HepG2 (cell line): ENCODE measurements at regions not wholly inside any gene's neighbourhood (a gene's known extent, or its start where the extent isn't known, plus 50 kb on each side); places are given as distances from the start of the nearest gene placed in this dataset.

Experiments used
- ATAC-seq: fragments of 200-7000 bp; cut with Tn5 transposase; 3 replicates; pipeline ENCODE4 v1.9.1; 2020; ENCODE audit warnings: mild to moderate bottlenecking, moderate library complexity
- BruUV-seq: library from RNA; stranded (reverse); fragments of 400-500 nt; replicated peaks from 2 replicates; lab custom pipeline; 2021; lab: Mats Ljungman, UMichigan
- CTCF ChIA-PET: fragments of 300-600 bp; formaldehyde crosslinking; extraction: SDS; loops from one replicate; lab custom pipeline; 2021; ENCODE audit warnings: low total read pairs, inconsistent platforms, low intra/inter-chr PET ratio; lab: Yijun Ruan, JAX
- POLR2A ChIA-PET: fragments of 350-600 bp; sonication (Branson Sonifier 250); formaldehyde crosslinking; loops from one replicate; lab custom pipeline; 2020; ENCODE audit warnings: antibody characterized with exemption, inconsistent platforms; lab: Yijun Ruan, JAX
- DNase-seq: peaks from one replicate; pipeline ENCODE4 v3.0.0-alpha.2; 2015; ENCODE audit warnings: low spot score
- FAIRE-seq: peaks from 3 replicates; lab custom pipeline; 2011; peaks lifted over from hg19 to GRCh38; lab: Jason Lieb, UNC
- H2AFZ ChIP-seq: one replicate; pipeline ENCODE4 v1.6.1; 2011; ENCODE audit warnings: low read length, inconsistent platforms
- H3K27ac ChIP-seq: fragments of 300-600 bp; 3 replicates; pipeline ENCODE4 v1.8.0; 2011; ENCODE audit warnings: mixed run types, mild to moderate bottlenecking, mixed read lengths, low read length, inconsistent platforms; ENCODE audit not compliant: insufficient read depth; ENCODE audit errors: extremely low read length
- H3K27me3 ChIP-seq, 2 experiments: fragments of 200-600 bp in 1 of 2; 2 replicates in 1 of 2; 3 replicates in 1 of 2; pipeline versions ENCODE4 v1.6.0 to v1.8.0; 2011; ENCODE audit warnings: low read length in 2 of 2, mild to moderate bottlenecking in 2 of 2, moderate library complexity in 2 of 2, inconsistent platforms in 1 of 2; ENCODE audit not compliant: insufficient read depth in 2 of 2, control insufficient read depth in 1 of 2
- H3K36me3 ChIP-seq, 2 experiments: fragments of 200-600 bp in 1 of 2; replicated peaks in 1 of 2; 2 replicates in 1 of 2; 3 replicates in 1 of 2; pipeline versions ENCODE4 v1.5.1 to v1.8.0; 2011; ENCODE audit warnings: low read length in 2 of 2, inconsistent platforms in 1 of 2; ENCODE audit not compliant: insufficient read depth in 2 of 2, control insufficient read depth in 1 of 2
- H3K4me1 ChIP-seq: 2 replicates; pipeline ENCODE4 v1.5.1; 2012; ENCODE audit warnings: low read length, inconsistent platforms; ENCODE audit not compliant: insufficient read depth
- H3K4me2 ChIP-seq: 2 replicates; pipeline ENCODE4 v1.6.0; 2011; ENCODE audit warnings: low read depth, low read length, inconsistent platforms
- H3K4me3 ChIP-seq, 3 experiments: fragments of 200-600 bp in 1 of 3; sonication (generic), shearing (Covaris generic) in 1 of 3; replicated peaks in 1 of 3; 2 replicates each; pipeline ENCODE4 v1.5.1; 2011 to 2016; ENCODE audit warnings: low read length in 3 of 3, inconsistent platforms in 2 of 3, low read depth in 2 of 3, mild to moderate bottlenecking in 2 of 3, control low read depth in 1 of 3, mixed read lengths in 1 of 3; ENCODE audit not compliant: insufficient read depth in 1 of 3
- H3K79me2 ChIP-seq: one replicate; pipeline ENCODE4 v1.6.1; 2011; ENCODE audit warnings: low read length, inconsistent platforms; ENCODE audit not compliant: insufficient read depth
- H3K9ac ChIP-seq: 2 replicates; pipeline ENCODE4 v1.6.0; 2011; ENCODE audit warnings: mild to moderate bottlenecking, low read depth, low read length, inconsistent platforms; ENCODE audit not compliant: insufficient read depth
- H3K9me3 ChIP-seq: 2 replicates; pipeline ENCODE4 v1.5.1; 2012; ENCODE audit warnings: mild to moderate bottlenecking, low read length
- H4K20me1 ChIP-seq: 2 replicates; pipeline ENCODE4 v1.6.0; 2011; ENCODE audit warnings: inconsistent platforms, mild to moderate bottlenecking, low read length, moderate library complexity; ENCODE audit not compliant: insufficient read depth
- DZIP1 ChIP-seq: sonication (generic); formaldehyde crosslinking; IDR thresholded peaks from 2 replicates; pipeline ENCODE4 v1.5.0; 2020; ENCODE audit warnings: mild to moderate bottlenecking, missing genetic modification reagents
- ELF1 ChIP-seq: sonication (generic); formaldehyde crosslinking; IDR thresholded peaks from 2 replicates; pipeline ENCODE4 v1.4.0; 2020; ENCODE audit warnings: missing genetic modification reagents
- FOSL1 ChIP-seq: sonication (generic); formaldehyde crosslinking; IDR thresholded peaks from 2 replicates; pipeline ENCODE4 v1.9.0; 2021; ENCODE audit warnings: missing genetic modification reagents, borderline replicate concordance
- GABPB1 ChIP-seq: IDR thresholded peaks from 2 replicates; pipeline ENCODE4 v1.6.1; 2016; ENCODE audit warnings: mild to moderate bottlenecking, missing genetic modification reagents, moderate library complexity, missing compliant biosample characterization
- HMGA1 ChIP-seq: sonication (generic); formaldehyde crosslinking; conservative IDR thresholded peaks from 2 replicates; pipeline ENCODE4 v1.4.0; 2020; ENCODE audit warnings: missing genetic modification reagents
- JUND ChIP-seq: sonication (generic); formaldehyde crosslinking; IDR thresholded peaks from 2 replicates; pipeline ENCODE4 v1.8.0; 2022; ENCODE audit warnings: mild to moderate bottlenecking, missing genetic modification reagents
- MAFF ChIP-seq: IDR thresholded peaks from 2 replicates; pipeline ENCODE4 v1.6.1; 2011; ENCODE audit warnings: low read depth, low read length, improper control_type of control experiment
- MAFK ChIP-seq, 2 experiments: IDR thresholded peaks in 1 of 2; conservative IDR thresholded peaks in 1 of 2; 2 replicates each; pipeline ENCODE4 v1.6.1; 2011; ENCODE audit warnings: improper control_type of control experiment in 2 of 2, low read length in 2 of 2
- MEF2D ChIP-seq: sonication (generic); formaldehyde crosslinking; IDR thresholded peaks from 2 replicates; pipeline ENCODE4 v1.5.1; 2020; ENCODE audit warnings: mild to moderate bottlenecking, missing genetic modification reagents
- NCOR1 ChIP-seq: fragments of 200-600 bp; sonication (generic); IDR thresholded peaks from 2 replicates; pipeline ENCODE4 v1.7.0; 2017; ENCODE audit warnings: antibody characterized with exemption, low read length, borderline replicate concordance
- RELA ChIP-seq: sonication (generic); formaldehyde crosslinking; IDR thresholded peaks from 2 replicates; pipeline ENCODE4 v1.4.0; 2020; ENCODE audit warnings: missing genetic modification reagents
- ZNF3 ChIP-seq: IDR thresholded peaks from 2 replicates; pipeline ENCODE4 v1.7.0; 2017; ENCODE audit warnings: inconsistent platforms
- ZNF335 ChIP-seq: sonication (generic); formaldehyde crosslinking; IDR thresholded peaks from 2 replicates; pipeline ENCODE4 v1.4.0; 2020; ENCODE audit warnings: missing genetic modification reagents
- ZNF770 ChIP-seq: sonication (generic); formaldehyde crosslinking; IDR thresholded peaks from 2 replicates; pipeline ENCODE4 v1.5.0; 2020; ENCODE audit warnings: mild to moderate bottlenecking, missing genetic modification reagents
- ZNF776 ChIP-seq: sonication (generic); formaldehyde crosslinking; IDR thresholded peaks from 2 replicates; pipeline ENCODE4 v1.4.0; 2020; ENCODE audit warnings: mild to moderate bottlenecking, missing genetic modification reagents
- ZNF782 ChIP-seq: sonication (generic); formaldehyde crosslinking; IDR thresholded peaks from 2 replicates; pipeline ENCODE4 v1.4.0; 2020; ENCODE audit warnings: missing genetic modification reagents, mild to moderate bottlenecking, borderline replicate concordance
- WGBS: methylation state at CpG from one replicate; pipeline ENCODE4 v1.1.6; 2017; ENCODE audit warnings: low lambda C conversion rate; 5-methylcytosine and 5-hydroxymethylcytosine counted together
- in situ Hi-C: cut with HindIII; loops from 2 replicates; pipeline ENCODE4 v1.10.0; 2017; ENCODE audit warnings: low pct_unique_long_range_greater_than_20kb; ENCODE audit not compliant: extremely low pct_ligation_motif_present
- intact Hi-C: fragments of 100-400 bp; cut with micrococcal nuclease; formaldehyde crosslinking; loops from one replicate; pipeline ENCODE4 v1.10.0; 2022; ENCODE audit not compliant: unreplicated experiment

GRCh38 chr7:16035392-16035791, 348.9 kb upstream of the MEOX2 start:
- CTCF ChIA-PET = no interaction called here
- Histone ChIP-seq H3K4me2 (no peak overlapping the region), H2AFZ (no peak overlapping the region), H3K79me2 (no peaks in the 10 kb centered on the region), H3K9me3 (no peaks in the 10 kb centered on the region), H3K27ac (no peak overlapping the region), H3K9ac (no peak overlapping the region), H3K4me3 (no peak overlapping the region), H4K20me1 (no peaks in the 10 kb centered on the region), H3K4me1 (no peaks in the 10 kb centered on the region), H3K27me3 (no peaks in the 10 kb centered on the region), H3K36me3 (no peaks in the 10 kb centered on the region)
- DNase-seq = no peak
- TF ChIP-seq ELF1 (no peak), ZNF335 (no peak), MAFK (conservative IDR thresholded peaks at IDR 0.05 in 1 of 2, IDR thresholded peaks at IDR 0.05 in 1 of 2; ENCODE audit: low read length in 2 of 2) (peak; percentile 55 to 80), ZNF776 (CRISPR knock-in tag) (no peak), FOSL1 (no peak), MEF2D (no peak), JUND (CRISPR knock-in tag) (no peak), GABPB1 (no peak), DZIP1 (CRISPR knock-in tag) (no peak), ZNF770 (CRISPR knock-in tag) (no peak), ZNF782 (CRISPR knock-in tag) (no peak), MAFF (peak; percentile 69), RELA (CRISPR knock-in tag) (no peak), HMGA1 (CRISPR knock-in tag) (no peak), ZNF3 (CRISPR knock-in tag) (no peak), NCOR1 (no peak)
- POLR2A ChIA-PET = no interaction called here
- no peak for FAIRE-seq
- no peak for ATAC-seq
- 0% methylated on average over 1 of the region's 1 CpG for WGBS
- no TSS peak for BruUV-seq
- intact Hi-C loops = no loop called here
- in situ Hi-C loops = no loop called here
